ENCODE measurements at regions not wholly inside any gene's neighbourhood (a gene's known extent, or its start where the extent isn't known, plus 50 kb on each side); places are given as distances from the start of the nearest gene placed in this dataset.

DNA sequence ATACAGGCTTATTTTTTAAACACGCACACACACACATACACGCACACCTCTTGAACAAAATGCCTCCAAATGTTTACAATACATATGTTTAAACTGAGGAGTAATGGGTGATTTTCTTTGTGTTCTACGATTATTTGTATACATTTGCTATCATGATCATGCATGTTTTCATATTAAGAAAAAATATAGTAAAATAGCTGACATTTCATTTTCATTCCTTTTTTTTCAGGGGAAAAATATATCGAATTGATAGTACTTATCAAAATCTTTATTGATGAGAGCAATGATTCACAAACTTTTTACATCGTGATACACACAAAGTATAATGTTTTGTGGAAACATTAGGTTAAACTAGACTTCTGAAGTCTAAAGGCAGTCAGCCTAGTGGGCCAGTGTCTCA is 618.9 kb downstream of the TECRL start:
- H3K4me3 ChIP-seq (ENCODE audit: low read depth, low read length), result no peak overlapping the region
- TF ChIP-seq, protein P1, sequence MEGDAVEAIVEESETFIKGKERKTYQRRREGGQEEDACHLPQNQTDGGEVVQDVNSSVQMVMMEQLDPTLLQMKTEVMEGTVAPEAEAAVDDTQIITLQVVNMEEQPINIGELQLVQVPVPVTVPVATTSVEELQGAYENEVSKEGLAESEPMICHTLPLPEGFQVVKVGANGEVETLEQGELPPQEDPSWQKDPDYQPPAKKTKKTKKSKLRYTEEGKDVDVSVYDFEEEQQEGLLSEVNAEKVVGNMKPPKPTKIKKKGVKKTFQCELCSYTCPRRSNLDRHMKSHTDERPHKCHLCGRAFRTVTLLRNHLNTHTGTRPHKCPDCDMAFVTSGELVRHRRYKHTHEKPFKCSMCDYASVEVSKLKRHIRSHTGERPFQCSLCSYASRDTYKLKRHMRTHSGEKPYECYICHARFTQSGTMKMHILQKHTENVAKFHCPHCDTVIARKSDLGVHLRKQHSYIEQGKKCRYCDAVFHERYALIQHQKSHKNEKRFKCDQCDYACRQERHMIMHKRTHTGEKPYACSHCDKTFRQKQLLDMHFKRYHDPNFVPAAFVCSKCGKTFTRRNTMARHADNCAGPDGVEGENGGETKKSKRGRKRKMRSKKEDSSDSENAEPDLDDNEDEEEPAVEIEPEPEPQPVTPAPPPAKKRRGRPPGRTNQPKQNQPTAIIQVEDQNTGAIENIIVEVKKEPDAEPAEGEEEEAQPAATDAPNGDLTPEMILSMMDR (conservative IDR thresholded peaks at IDR 0.05; ENCODE audit: low read depth, low read length), result no peak
- DNase-seq (ENCODE audit: low read depth), result no peak

DNA sequence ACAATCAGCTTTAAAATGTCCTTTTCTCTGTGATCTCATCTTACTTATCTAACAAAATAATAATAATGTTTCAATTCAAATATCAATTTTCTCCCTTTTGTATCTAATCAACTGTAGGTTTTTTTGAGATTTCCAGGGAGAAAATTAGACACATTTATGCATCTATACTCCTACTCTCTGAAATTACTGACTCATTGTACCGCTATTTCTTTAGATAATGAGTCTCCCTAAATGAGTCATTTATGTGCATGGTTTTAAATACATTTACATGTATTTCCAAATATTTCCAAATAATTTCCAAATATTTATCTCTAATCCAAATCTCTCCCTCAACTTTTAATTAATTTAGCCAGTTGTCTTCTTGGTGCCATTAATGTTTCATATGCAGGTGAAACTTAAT is 621.0 kb downstream of the TECRL start:
- no peak overlapping the region for H3K4me3 ChIP-seq (ENCODE audit: low read depth, low read length)
- TF ChIP-seq, protein P1 (conservative IDR thresholded peaks at IDR 0.05; ENCODE audit: low read depth, low read length), result no peak
- DNase-seq (ENCODE audit: low read depth), result no peak

DNA sequence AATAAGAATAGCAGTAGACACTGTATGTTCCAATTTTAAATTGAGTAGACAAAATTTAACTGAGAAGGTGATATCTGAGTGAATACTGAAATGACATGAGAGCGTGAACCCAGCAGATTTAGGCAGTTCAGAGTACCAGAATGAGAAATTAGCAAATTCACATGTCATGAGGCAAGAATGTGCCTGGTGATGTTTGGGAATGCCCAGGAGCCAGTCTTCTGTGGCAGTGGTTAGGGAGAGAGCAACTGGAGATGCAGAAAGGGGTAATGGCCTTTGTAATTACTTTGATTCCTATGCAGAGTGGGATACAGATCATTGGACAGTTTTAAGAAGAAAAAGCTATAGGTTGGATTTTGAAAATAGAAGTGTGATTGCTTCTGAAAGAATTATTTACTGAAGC is 621.9 kb downstream of the TECRL start:
- DNase-seq (ENCODE audit: low read depth), result no peak
- H3K4me3 ChIP-seq (ENCODE audit: low read depth, low read length), result no peak overlapping the region
- TF ChIP-seq, protein P1 (conservative IDR thresholded peaks at IDR 0.05; ENCODE audit: low read depth, low read length), result no peak

DNA sequence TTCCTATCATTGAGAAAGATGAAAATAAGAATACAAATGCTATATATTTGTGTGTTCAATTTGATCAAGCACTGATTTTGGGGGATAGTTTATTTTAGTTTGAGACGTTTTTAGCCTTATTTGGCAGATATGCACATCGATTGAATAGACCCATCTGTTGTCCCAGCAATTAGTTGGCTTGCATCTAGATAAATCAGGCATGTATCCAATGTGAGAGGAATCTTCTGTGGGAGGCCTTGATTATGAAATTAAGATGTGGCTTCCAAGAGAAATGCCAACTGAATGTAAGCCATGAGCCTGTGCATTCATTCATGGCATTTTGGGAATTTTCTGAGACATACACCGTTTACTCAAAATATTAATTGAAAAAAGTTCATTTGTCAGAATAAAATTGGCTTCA is 623.1 kb downstream of the TECRL start:
- TF ChIP-seq, protein P1 (conservative IDR thresholded peaks at IDR 0.05; ENCODE audit: low read depth, low read length), result no peak
- no peak overlapping the region for H3K4me3 ChIP-seq (ENCODE audit: low read depth, low read length)
- DNase-seq (ENCODE audit: low read depth), result no peak

DNA sequence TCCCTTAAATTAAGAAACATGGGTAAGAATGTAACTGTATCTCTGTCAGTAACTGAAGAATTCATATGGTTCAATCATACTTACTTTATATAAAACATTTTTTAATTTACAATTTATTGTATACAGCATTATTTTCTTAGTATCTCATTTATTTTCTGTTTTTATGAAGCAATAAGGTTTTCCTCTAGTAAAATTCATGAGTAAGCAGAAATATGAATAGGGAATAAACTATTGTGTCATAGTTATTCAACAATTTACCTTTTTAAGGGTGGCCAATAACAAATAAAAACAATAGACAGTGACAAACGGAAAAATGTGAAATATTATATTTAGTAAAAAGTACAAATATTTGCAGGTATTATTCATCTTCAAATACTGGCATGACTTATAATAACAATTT is 624.4 kb downstream of the TECRL start:
- no peak overlapping the region for H3K4me3 ChIP-seq (ENCODE audit: low read depth, low read length)
- TF ChIP-seq, protein P1 (conservative IDR thresholded peaks at IDR 0.05; ENCODE audit: low read depth, low read length), result no peak
- no peak for DNase-seq (ENCODE audit: low read depth)

DNA sequence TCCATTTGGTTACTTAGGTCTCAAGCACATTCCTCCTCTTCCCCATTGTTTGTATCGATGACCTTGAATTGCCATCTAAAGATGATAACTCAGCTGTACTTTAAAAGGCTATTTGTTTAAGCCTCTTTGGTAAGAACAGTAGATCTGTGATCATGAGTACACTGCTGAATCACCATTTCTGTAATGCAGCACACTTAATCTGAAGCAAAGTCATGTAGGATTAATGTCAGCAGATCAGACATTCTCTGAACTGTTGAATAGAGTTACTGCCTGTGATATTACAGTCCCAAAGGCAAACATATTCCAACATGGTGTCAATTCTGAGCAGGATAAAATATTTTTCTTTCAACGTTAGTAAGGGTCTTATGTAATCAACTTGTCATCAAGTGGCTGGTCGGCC is 631.6 kb downstream of the TECRL start:
- DNase-seq (ENCODE audit: low read depth), result no peak
- no peak overlapping the region for H3K4me3 ChIP-seq (ENCODE audit: low read depth, low read length)
- TF ChIP-seq, protein P1 (conservative IDR thresholded peaks at IDR 0.05; ENCODE audit: low read depth, low read length), result no peak

DNA sequence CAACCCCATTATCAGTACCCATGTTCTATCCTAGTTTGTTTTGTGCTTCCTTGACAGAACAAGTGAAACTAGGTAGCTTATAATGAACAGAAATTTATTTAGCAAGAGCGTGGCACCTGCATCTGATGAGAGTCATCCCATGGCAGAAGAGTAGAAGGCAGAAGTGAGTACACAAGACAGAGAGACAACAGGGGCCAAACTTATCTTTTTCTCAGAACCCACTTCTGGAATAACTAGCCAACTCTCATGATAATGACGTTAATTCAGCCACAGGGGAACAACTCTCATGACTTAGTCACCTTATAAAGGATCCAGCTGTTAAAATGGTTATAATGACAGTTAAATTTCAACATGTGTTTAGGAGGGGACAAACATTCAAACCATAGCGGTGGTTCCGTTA is 644.9 kb downstream of the TECRL start:
- DNase-seq (ENCODE audit: low read depth), result no peak
- H3K4me3 ChIP-seq (ENCODE audit: low read depth, low read length), result no peak overlapping the region
- TF ChIP-seq, protein P1 (conservative IDR thresholded peaks at IDR 0.05; ENCODE audit: low read depth, low read length), result no peak

Data from choroid plexus epithelial cell (primary cell).